Suppressor macrophage treated with lipopolysaccharide for 1 hour (primary cell): ENCODE measurements at regions not wholly inside any gene's neighbourhood (a gene's known extent, or its start where the extent isn't known, plus 50 kb on each side); places are given as distances from the start of the nearest gene placed in this dataset.

Experiments
- DNase-seq, 3 donors: peaks; one replicate each; pipeline ENCODE4 v3.0.0-alpha.2; 2020 to 2022

GRCh38 chr13:40152145-40152544 is 496.7 kb downstream of the COG6 start:
- DNase-seq, result peak; percentile 74 to 81 (median 74)

- DNase-seq, result no peak
Measured at GRCh38 chr13:40152922-40153321, 497.5 kb downstream of the COG6 start.

- no peak for DNase-seq
Measured at GRCh38 chr13:40153516-40153915, 498.1 kb downstream of the COG6 start.

GRCh38 chr13:40155201-40155600 is 499.7 kb downstream of the COG6 start:
- no peak for DNase-seq

GRCh38 chr13:40158218-40158617 is 502.8 kb downstream of the COG6 start:
- no peak for DNase-seq

GRCh38 chr13:40158757-40159156 is 503.3 kb downstream of the COG6 start:
- DNase-seq, result no peak

GRCh38 chr13:40159736-40160135 is 504.3 kb downstream of the COG6 start:
- DNase-seq, result no peak

GRCh38 chr13:40160618-40161350 is 505.3 kb downstream of the COG6 start:
- DNase-seq, result no peak

GRCh38 chr13:40161351-40161810 is 505.1 kb downstream of the FOXO1 start:
- DNase-seq, result no peak

- DNase-seq, result no peak
Measured at GRCh38 chr13:40161931-40162330, 504.5 kb downstream of the FOXO1 start.

- DNase-seq, result no peak
Measured at GRCh38 chr13:40163066-40164000, 503.1 kb downstream of the FOXO1 start.

GRCh38 chr13:40164133-40164532 is 502.3 kb downstream of the FOXO1 start:
- peak; percentile 68 to 75 (median 70) for DNase-seq

- DNase-seq, result peak; percentile 60 to 68 (median 66)
Measured at GRCh38 chr13:40165316-40165932, 501.0 kb downstream of the FOXO1 start.

GRCh38 chr13:40167327-40167726 is 499.1 kb downstream of the FOXO1 start:
- no peak for DNase-seq

- no peak for DNase-seq
Measured at GRCh38 chr13:40168425-40169166, 497.8 kb downstream of the FOXO1 start.

- no peak for DNase-seq
Measured at GRCh38 chr13:40169476-40169875, 497.0 kb downstream of the FOXO1 start.

GRCh38 chr13:40170091-40170490 is 496.4 kb downstream of the FOXO1 start:
- DNase-seq, result no peak

GRCh38 chr13:40170982-40171381 is 495.5 kb downstream of the FOXO1 start:
- DNase-seq, result no peak

GRCh38 chr13:40171566-40171965 is 494.9 kb downstream of the FOXO1 start:
- no peak for DNase-seq

- no peak for DNase-seq
Measured at GRCh38 chr13:40172149-40172591, 494.3 kb downstream of the FOXO1 start.

GRCh38 chr13:40172878-40173277 is 493.6 kb downstream of the FOXO1 start:
- DNase-seq, result no peak

GRCh38 chr13:40175639-40176038 is 490.8 kb downstream of the FOXO1 start:
- no peak for DNase-seq

- DNase-seq, result no peak
Measured at GRCh38 chr13:40176242-40176641, 490.2 kb downstream of the FOXO1 start.
